MM.1S (cell line): ENCODE measurements at regions not wholly inside any gene's neighbourhood (a gene's known extent, or its start where the extent isn't known, plus 50 kb on each side); places are given as distances from the start of the nearest gene placed in this dataset.
"Not testable (repeated sequence)": the region's sequence is repeated elsewhere in the genome, so short reads cannot be mapped to it uniquely, and the experiment has no call there.

Experiments
- DNase-seq: peaks from one replicate; pipeline ENCODE4 v3.0.0-alpha.2; 2015
- H2AFZ ChIP-seq: fragments of 300-600 bp; sonication (generic); 2 replicates; pipeline ENCODE4 v1.6.0; 2016; ENCODE audit warnings: antibody characterized with exemption, low read length
- H3F3A ChIP-seq: fragments of 300-600 bp; sonication (generic); 2 replicates; pipeline ENCODE4 v1.6.1; 2016; ENCODE audit warnings: mild to moderate bottlenecking, antibody characterized with exemption, low read length, moderate library complexity, mixed read lengths; ENCODE audit not compliant: insufficient read depth
- H3K27ac ChIP-seq: fragments of 300-600 bp; sonication (generic); 2 replicates; pipeline ENCODE4 v1.5.1; 2016; ENCODE audit warnings: mild to moderate bottlenecking, low read length
- H3K27me3 ChIP-seq: fragments of 300-600 bp; sonication (generic); replicated peaks from 2 replicates; pipeline ENCODE4 v1.6.0; 2016; ENCODE audit warnings: low read length; ENCODE audit not compliant: insufficient read depth
- H3K36me3 ChIP-seq: fragments of 300-600 bp; sonication (generic); replicated peaks from 2 replicates; pipeline ENCODE4 v1.6.1; 2016; ENCODE audit warnings: mild to moderate bottlenecking, low read length, mixed read lengths; ENCODE audit not compliant: insufficient read depth
- H3K4me1 ChIP-seq: fragments of 300-600 bp; sonication (generic); 2 replicates; pipeline ENCODE4 v1.6.1; 2016; ENCODE audit warnings: low read length, mixed read lengths
- H3K4me2 ChIP-seq: fragments of 300-600 bp; sonication (generic); 2 replicates; pipeline ENCODE4 v1.6.0; 2016; ENCODE audit warnings: low read depth, low read length
- H3K4me3 ChIP-seq: fragments of 300-600 bp; sonication (generic); 2 replicates; pipeline ENCODE4 v1.5.1; 2016; ENCODE audit warnings: low read length, mixed read lengths
- H3K79me2 ChIP-seq: fragments of 300-600 bp; sonication (generic); 2 replicates; pipeline ENCODE4 v1.6.1; 2016; ENCODE audit warnings: mixed run types, low read length, mixed read lengths
- H3K9ac ChIP-seq: fragments of 300-600 bp; sonication (generic); 2 replicates; pipeline ENCODE4 v1.6.1; 2016; ENCODE audit warnings: low read length, mixed read lengths
- H3K9me2 ChIP-seq: fragments of 300-600 bp; sonication (generic); replicated peaks from 2 replicates; pipeline ENCODE4 v1.6.1; 2016; ENCODE audit warnings: mild to moderate bottlenecking, low read length, mixed read lengths; ENCODE audit not compliant: insufficient read depth
- H3K9me3 ChIP-seq: fragments of 300-600 bp; sonication (generic); replicated peaks from 2 replicates; pipeline ENCODE4 v1.6.1; 2016; ENCODE audit warnings: mild to moderate bottlenecking, low read length, mixed read lengths; ENCODE audit not compliant: insufficient read depth
- H4K20me1 ChIP-seq: fragments of 300-600 bp; sonication (generic); 2 replicates; pipeline ENCODE4 v1.6.1; 2016; ENCODE audit warnings: mild to moderate bottlenecking, low read length, moderate library complexity, mixed read lengths; ENCODE audit not compliant: insufficient read depth

GRCh38 chr1:120531455-120531854 is 116.6 kb downstream of the NBPF8 start:
- H3F3A ChIP-seq, H3K9me2 ChIP-seq, H3K4me1 ChIP-seq, H3K9ac ChIP-seq, H3K4me2 ChIP-seq, H2AFZ ChIP-seq, H3K9me3 ChIP-seq, H4K20me1 ChIP-seq, H3K27me3 ChIP-seq, H3K36me3 ChIP-seq, H3K79me2 ChIP-seq, DNase-seq, H3K4me3 ChIP-seq, H3K27ac ChIP-seq: not testable (repeated sequence)

- peak overlapping the region; percentile 35; the same call in 1 of the 2 replicates for H3K27ac ChIP-seq
These were observed 119.7 kb downstream of the NBPF8 start for GRCh38 chr1:120534361-120535047.

GRCh38 chr1:120535052-120535451 is 120.2 kb downstream of the NBPF8 start:
- H3K4me3 ChIP-seq, H3K9me2 ChIP-seq, H3K79me2 ChIP-seq, H3K27me3 ChIP-seq, H4K20me1 ChIP-seq, H3K9ac ChIP-seq, H3F3A ChIP-seq, H3K36me3 ChIP-seq, H3K4me2 ChIP-seq, H3K9me3 ChIP-seq, H2AFZ ChIP-seq, H3K4me1 ChIP-seq: not testable (repeated sequence)
- DNase-seq: peak; percentile 6
- H3K27ac ChIP-seq: peak overlapping the region; percentile 35; the same call in 1 of the 2 replicates

More at GRCh38 chr1:120534361-120535047, 119.7 kb downstream of the NBPF8 start:
- not testable (repeated sequence) for H3K9me2 ChIP-seq, H3K4me3 ChIP-seq, H4K20me1 ChIP-seq, H3K27me3 ChIP-seq, H3K4me1 ChIP-seq, H3K36me3 ChIP-seq, H3K79me2 ChIP-seq, H2AFZ ChIP-seq, H3F3A ChIP-seq, H3K9ac ChIP-seq, H3K4me2 ChIP-seq, H3K9me3 ChIP-seq
- DNase-seq: peak; percentile 4

- not testable (repeated sequence) for H3K9ac ChIP-seq, H3K4me2 ChIP-seq, H4K20me1 ChIP-seq, H3K9me2 ChIP-seq, H3K4me3 ChIP-seq, H3K27ac ChIP-seq, H3K27me3 ChIP-seq, H3K36me3 ChIP-seq, H2AFZ ChIP-seq, H3K9me3 ChIP-seq, H3K79me2 ChIP-seq, H3K4me1 ChIP-seq, DNase-seq, H3F3A ChIP-seq
These were observed 126.6 kb downstream of the NBPF8 start for GRCh38 chr1:120541394-120541793.

- not testable (repeated sequence) for H3K9me2 ChIP-seq, H4K20me1 ChIP-seq, H3K4me3 ChIP-seq, H3K4me2 ChIP-seq, H3K36me3 ChIP-seq, H3F3A ChIP-seq, H3K9ac ChIP-seq, H3K9me3 ChIP-seq, H3K27ac ChIP-seq, DNase-seq, H3K27me3 ChIP-seq, H2AFZ ChIP-seq, H3K4me1 ChIP-seq, H3K79me2 ChIP-seq
These were observed 127.5 kb downstream of the NBPF8 start for GRCh38 chr1:120542365-120542764.

- H3F3A ChIP-seq, H2AFZ ChIP-seq, H3K9ac ChIP-seq, H3K4me3 ChIP-seq, DNase-seq, H3K4me2 ChIP-seq, H3K9me3 ChIP-seq, H3K27me3 ChIP-seq, H4K20me1 ChIP-seq, H3K9me2 ChIP-seq, H3K79me2 ChIP-seq, H3K27ac ChIP-seq, H3K36me3 ChIP-seq, H3K4me1 ChIP-seq: not testable (repeated sequence)
These were observed 128.1 kb downstream of the NBPF8 start for GRCh38 chr1:120542940-120543339.
